ENCODE measurements at regions not wholly inside any gene's neighbourhood (a gene's known extent, or its start where the extent isn't known, plus 50 kb on each side); places are given as distances from the start of the nearest gene placed in this dataset.

DNA sequence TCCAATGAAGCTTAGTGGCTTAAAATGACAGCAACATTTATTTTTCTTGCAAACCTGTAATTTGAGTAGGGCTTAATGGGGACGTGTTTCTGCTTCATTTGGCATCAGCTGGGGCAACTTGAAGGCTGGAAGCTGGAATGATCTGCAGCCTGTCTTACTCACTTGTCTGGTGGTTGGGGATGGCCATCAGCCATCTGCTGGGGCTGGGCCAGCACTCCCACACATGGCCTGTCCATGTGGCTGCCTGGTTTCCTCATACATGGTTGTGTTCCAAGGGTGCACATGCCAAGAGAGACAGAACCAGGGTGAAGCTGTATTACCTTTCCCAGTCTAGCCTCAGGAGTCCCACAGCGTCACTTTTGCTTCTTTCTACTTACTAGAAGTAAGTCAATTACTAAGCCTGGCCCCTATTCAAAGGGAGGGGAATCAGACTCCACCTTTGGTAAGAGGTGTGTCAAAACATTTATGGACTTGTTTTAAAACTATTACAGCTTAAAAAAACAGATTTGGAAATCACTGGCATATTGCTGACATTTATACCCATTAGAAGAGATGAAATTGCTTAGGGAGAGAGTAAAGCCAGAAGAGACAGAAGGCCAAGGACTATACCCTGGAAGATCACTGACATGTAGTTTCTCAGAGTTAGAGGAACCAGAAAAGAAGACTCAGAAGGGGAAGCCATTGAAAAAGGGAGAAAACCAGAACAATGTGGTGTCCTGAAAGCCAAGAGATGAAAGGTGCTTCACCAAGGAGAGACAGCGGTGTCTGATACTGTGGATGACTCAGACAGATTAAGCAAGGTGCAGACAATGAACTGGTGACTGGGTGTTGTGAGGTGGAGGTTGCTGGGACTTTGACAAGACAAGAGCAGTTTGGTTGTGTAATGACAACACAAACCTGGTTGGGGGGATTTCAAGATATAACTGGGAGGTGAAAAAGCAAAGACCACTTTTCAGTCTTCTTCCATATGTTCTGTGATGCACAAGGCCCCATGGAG lies 345.2 kb downstream of the GJA1 start:
- no peaks in the 10 kb centered on the region for H4K20me1 ChIP-seq (replicated peaks; ENCODE audit: control insufficient read depth, insufficient read depth, low read length)
- FAIRE-seq, result no peak
- intact Hi-C loops (cut with micrococcal nuclease), result no loop called here
- ChIA-PET CTCF (ENCODE audit: low intra/inter-chr PET ratio) (no interaction called here), POLR2A (no interaction called here)
- ATAC-seq, result no peak
- no peak overlapping the region for H3K4me3 ChIP-seq
- H3K9me1 ChIP-seq (ENCODE audit: control insufficient read depth, insufficient read depth, low read length), result no peaks in the 10 kb centered on the region
- H3K4me2 ChIP-seq (ENCODE audit: insufficient read depth, low read length), result no peak overlapping the region
- H2AFZ ChIP-seq (ENCODE audit: low read depth, low read length), result no peak overlapping the region
- H3K79me2 ChIP-seq (ENCODE audit: control insufficient read depth, insufficient read depth, low read length), result no peaks in the 10 kb centered on the region
- no TSS peak for BruUV-seq (replicated peaks)
- 0% methylated on average over 3 of the region's 3 CpGs for WGBS (ENCODE audit: insufficient coverage, low coverage, missing lambda C conversion rate)
- TF ChIP-seq E2F1 (CRISPR knock-in tag; IDR thresholded peaks at IDR 0.05) (no peak), BCL6 (CRISPR knock-in tag; IDR thresholded peaks at IDR 0.05) (no peak), NEUROD1 (IDR thresholded peaks at IDR 0.05; ENCODE audit: borderline replicate concordance, low read depth, low read length, partially characterized antibody) (no peak), ZNF311 (CRISPR knock-in tag; IDR thresholded peaks at IDR 0.05) (no peak), KAT8 (IDR thresholded peaks at IDR 0.05; ENCODE audit: low read depth) (no peak), CAMTA2 (CRISPR knock-in tag; conservative IDR thresholded peaks at IDR 0.05) (no peak), BDP1 (IDR thresholded peaks at IDR 0.05; ENCODE audit: insufficient read depth, insufficient read length) (no peak)
- TF ChIP-seq, protein P1, sequence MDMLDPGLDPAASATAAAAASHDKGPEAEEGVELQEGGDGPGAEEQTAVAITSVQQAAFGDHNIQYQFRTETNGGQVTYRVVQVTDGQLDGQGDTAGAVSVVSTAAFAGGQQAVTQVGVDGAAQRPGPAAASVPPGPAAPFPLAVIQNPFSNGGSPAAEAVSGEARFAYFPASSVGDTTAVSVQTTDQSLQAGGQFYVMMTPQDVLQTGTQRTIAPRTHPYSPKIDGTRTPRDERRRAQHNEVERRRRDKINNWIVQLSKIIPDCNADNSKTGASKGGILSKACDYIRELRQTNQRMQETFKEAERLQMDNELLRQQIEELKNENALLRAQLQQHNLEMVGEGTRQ (CRISPR knock-in tag; IDR thresholded peaks at IDR 0.05), result no peak
- no peak overlapping the region for H3K9ac ChIP-seq (ENCODE audit: insufficient read depth in 1 of 2, low read depth in 2 of 2, low read length in 2 of 2)
- no peak for DNase-seq (ENCODE audit: extremely low read depth in 1 of 4, low spot score in 3 of 4)
- H3K9me3 ChIP-seq (replicated peaks; ENCODE audit: control insufficient read depth, insufficient read depth, low read depth, low read length), result no peaks in the 10 kb centered on the region
- no peaks in the 10 kb centered on the region for H3K27me3 ChIP-seq (ENCODE audit: control insufficient read depth in 2 of 2, insufficient read depth in 2 of 2, low read length in 2 of 2)
- in situ Hi-C loops (cut with MboI), result no loop called here
- no peak overlapping the region for H3K27ac ChIP-seq (ENCODE audit: extremely low read depth, low read depth, low read length)
- no peaks in the 10 kb centered on the region for H3K4me1 ChIP-seq (replicated peaks in 1 of 2; ENCODE audit: control insufficient read depth in 2 of 2, insufficient read depth in 2 of 2, low read length in 2 of 2)
- H3K36me3 ChIP-seq (ENCODE audit: control insufficient read depth, insufficient read depth, low read length), result no peaks in the 10 kb centered on the region

All from K562 (cell line).